ENCODE measurements at regions not wholly inside any gene's neighbourhood (a gene's known extent, or its start where the extent isn't known, plus 50 kb on each side); places are given as distances from the start of the nearest gene placed in this dataset.

DNA sequence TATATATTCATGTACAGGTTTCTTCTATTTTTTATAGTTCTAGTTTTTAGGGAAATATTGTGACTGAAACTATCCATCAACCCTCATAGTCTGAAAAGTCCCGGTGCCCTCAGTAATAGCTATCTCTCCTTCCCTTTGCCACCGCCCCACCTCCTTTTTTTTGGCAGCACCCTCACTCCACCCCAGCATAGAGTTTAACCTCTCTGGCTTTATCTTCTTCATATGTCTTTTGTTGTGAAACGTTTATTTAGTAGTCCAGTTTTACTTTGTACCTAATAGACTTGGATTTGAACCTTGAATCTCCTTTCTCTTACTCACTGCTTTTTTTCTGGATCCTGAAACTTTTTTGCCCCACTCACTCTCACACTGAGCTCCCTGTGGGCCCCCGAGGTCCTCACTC, 109.5 kb downstream of the BBS10 start:
- TF ChIP-seq CTCF (IDR thresholded peaks at IDR 0.05), result no peak
- TF ChIP-seq POLR2A (IDR thresholded peaks at IDR 0.05), result no peak

All from esophagus squamous epithelium (tissue), 4 donors.